Neural progenitor cell (in vitro differentiated cells): ENCODE measurements at regions not wholly inside any gene's neighbourhood (a gene's known extent, or its start where the extent isn't known, plus 50 kb on each side); places are given as distances from the start of the nearest gene placed in this dataset.
"Not testable (repeated sequence)": the region's sequence is repeated elsewhere in the genome, so short reads cannot be mapped to it uniquely, and the experiment has no call there.

Experiments
- DNase-seq: peaks from one replicate; pipeline ENCODE4 v3.0.0-alpha.2; 2016; ENCODE audit warnings: low spot score
- H2AFZ ChIP-seq: fragments of 200-600 bp; sonication (generic); replicated peaks from 2 replicates; pipeline ENCODE4 v1.6.1; 2016; ENCODE audit warnings: antibody characterized with exemption
- H3F3A ChIP-seq: fragments of 200-600 bp; sonication (generic); 2 replicates; pipeline ENCODE4 v1.6.1; 2016; ENCODE audit warnings: antibody characterized with exemption, low read depth
- H3K27ac ChIP-seq: fragments of 200-600 bp; sonication (generic); 2 replicates; pipeline ENCODE4 v1.5.1; 2016; ENCODE audit warnings: mild to moderate bottlenecking
- H3K27me3 ChIP-seq: fragments of 200-600 bp; sonication (generic); 2 replicates; pipeline ENCODE4 v1.6.1; 2016; ENCODE audit warnings: mild to moderate bottlenecking, moderate library complexity
- H3K36me3 ChIP-seq: fragments of 200-600 bp; sonication (generic); 2 replicates; pipeline ENCODE4 v1.5.1; 2016
- H3K4me1 ChIP-seq: fragments of 200-600 bp; sonication (generic); 2 replicates; pipeline ENCODE4 v1.6.1; 2016; ENCODE audit warnings: mixed run types
- H3K4me2 ChIP-seq: fragments of 200-600 bp; sonication (generic); 2 replicates; pipeline ENCODE4 v1.6.1; 2016
- H3K4me3 ChIP-seq: fragments of 200-600 bp; sonication (generic); 2 replicates; pipeline ENCODE4 v1.5.1; 2016
- H3K79me2 ChIP-seq: fragments of 200-600 bp; sonication (generic); 2 replicates; pipeline ENCODE4 v1.6.1; 2016; ENCODE audit warnings: low read depth
- H3K9ac ChIP-seq: fragments of 200-600 bp; sonication (generic); 2 replicates; pipeline ENCODE4 v1.6.1; 2016
- H3K9me3 ChIP-seq: fragments of 200-600 bp; sonication (generic); 2 replicates; pipeline ENCODE4 v1.5.1; 2016; ENCODE audit warnings: low read depth
- H4K20me1 ChIP-seq: fragments of 200-600 bp; sonication (generic); 2 replicates; pipeline ENCODE4 v1.6.1; 2016; ENCODE audit warnings: low read depth
- H3K27ac Mint-ChIP-seq: 3 replicates; pipeline ENCODE4 v1.8.0; 2021; ENCODE audit warnings: mixed read lengths
- H3K27me3 Mint-ChIP-seq: 2 replicates; pipeline ENCODE4 v1.8.0; 2022; ENCODE audit warnings: low read depth, mild to moderate bottlenecking, inconsistent platforms, moderate library complexity, mixed read lengths; ENCODE audit not compliant: insufficient read depth
- H3K36me3 Mint-ChIP-seq: 3 replicates; pipeline ENCODE4 v1.8.0; 2021; ENCODE audit warnings: mixed read lengths
- H3K4me1 Mint-ChIP-seq: 3 replicates; pipeline ENCODE4 v1.8.0; 2021; ENCODE audit warnings: mixed read lengths
- H3K4me3 Mint-ChIP-seq: 3 replicates; pipeline ENCODE4 v1.8.0; 2021; ENCODE audit warnings: mild to moderate bottlenecking, moderate library complexity, mixed read lengths
- H3K9me3 Mint-ChIP-seq: 3 replicates; pipeline ENCODE4 v1.8.0; 2020; ENCODE audit warnings: mixed read lengths
- CTCF ChIP-seq: fragments of 200-600 bp; sonication (generic); IDR thresholded peaks from 2 replicates; pipeline ENCODE4 v1.5.1; 2017; ENCODE audit warnings: antibody characterized with exemption, mild to moderate bottlenecking
- EZH2 ChIP-seq: fragments of 200-600 bp; sonication (generic); IDR thresholded peaks from 2 replicates; pipeline ENCODE4 v1.6.1; 2017; ENCODE audit warnings: antibody characterized with exemption, mild to moderate bottlenecking, moderate library complexity
- EZH2phosphoT487 ChIP-seq: fragments of 200-600 bp; sonication (generic); IDR thresholded peaks from 2 replicates; pipeline ENCODE4 v1.6.1; 2017; ENCODE audit warnings: antibody characterized with exemption

DNA sequence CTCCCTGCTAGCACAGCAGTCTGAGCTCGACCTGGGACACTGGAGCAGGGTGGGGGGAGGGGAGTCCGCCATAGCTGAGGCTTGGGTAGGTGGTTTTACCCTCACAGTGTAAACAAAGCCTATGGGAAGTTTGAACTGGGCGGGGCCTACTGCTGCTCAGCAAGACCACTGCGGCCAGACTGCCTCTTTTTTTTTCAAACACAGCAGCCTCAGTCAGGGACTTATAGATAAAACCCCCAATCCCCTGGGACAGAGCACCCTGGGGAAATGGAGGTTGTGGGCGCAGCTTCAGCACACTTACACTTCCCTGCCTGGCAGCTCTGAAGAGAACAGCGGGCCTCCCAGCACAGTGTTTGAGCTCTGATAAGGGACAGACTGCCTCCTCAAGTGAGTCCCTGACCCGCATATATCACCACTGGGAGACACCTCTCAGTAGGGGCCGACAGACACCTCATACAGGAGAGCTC lies 151.1 kb upstream of the APC start:
- peak; percentile 12 for DNase-seq
- Histone ChIP-seq H3K27me3 (no peaks in the 10 kb centered on the region), H3K79me2 (no peaks in the 10 kb centered on the region), H4K20me1 (no peaks in the 10 kb centered on the region), H3F3A (no peaks in the 10 kb centered on the region), H3K4me1 (peaks cover 4% of the 10 kb centered on the region), H3K27ac (no peak overlapping the region), H2AFZ (peak overlapping the region; percentile 57), H3K36me3 (no peaks in the 10 kb centered on the region), H3K9me3 (no peaks in the 10 kb centered on the region), H3K4me2 (no peak overlapping the region), H3K4me3 (no peak overlapping the region), H3K9ac (no peak overlapping the region)
- Mint-ChIP-seq H3K4me3 (no peak overlapping the region), H3K36me3 (no peaks in the 10 kb centered on the region), H3K9me3 (peaks cover 4% of the 10 kb centered on the region), H3K27me3 (peaks cover 9% of the 10 kb centered on the region), H3K4me1 (no peaks in the 10 kb centered on the region), H3K27ac (no peak overlapping the region)
- TF ChIP-seq EZH2phosphoT487 (no peak), CTCF (no peak), EZH2 (no peak)

DNA sequence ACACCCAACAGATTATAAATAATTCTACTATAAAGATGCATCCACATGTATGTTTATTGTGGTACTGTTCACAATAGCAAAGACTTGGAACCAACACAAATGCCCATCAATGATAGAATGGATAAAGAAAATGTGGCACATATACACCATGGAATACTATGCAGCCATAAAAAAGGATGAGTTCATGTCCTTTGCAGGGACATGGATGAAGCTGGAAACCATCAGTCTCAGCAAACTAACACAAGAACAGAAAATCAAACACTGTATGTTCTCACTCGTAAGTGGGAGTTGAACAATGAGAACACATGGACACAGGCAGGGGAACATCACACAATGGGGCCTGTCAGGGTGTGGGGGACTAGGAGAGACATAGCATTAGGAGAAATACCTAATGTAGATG lies 146.8 kb upstream of the APC start:
- H3K36me3 ChIP-seq, H3K9ac ChIP-seq, H3K4me2 ChIP-seq, DNase-seq, H3K4me3 ChIP-seq, H3K4me1 Mint-ChIP-seq, H3F3A ChIP-seq, H3K27ac ChIP-seq, H2AFZ ChIP-seq, H3K27me3 Mint-ChIP-seq, H3K9me3 Mint-ChIP-seq, H3K79me2 ChIP-seq, H3K4me1 ChIP-seq, H4K20me1 ChIP-seq, H3K36me3 Mint-ChIP-seq, H3K27ac Mint-ChIP-seq, H3K9me3 ChIP-seq, H3K4me3 Mint-ChIP-seq, H3K27me3 ChIP-seq: not testable (repeated sequence)

GRCh38 chr5:112594095-112594850 lies 143.4 kb upstream of the APC start:
- no peak for TF ChIP-seq EZH2phosphoT487
- Mint-ChIP-seq H3K9me3 (no peaks in the 10 kb centered on the region), H3K27ac (no peak overlapping the region), H3K36me3 (no peaks in the 10 kb centered on the region), H3K4me3 (no peak overlapping the region), H3K4me1 (peaks cover 9% of the 10 kb centered on the region), H3K27me3 (peaks cover 6% of the 10 kb centered on the region)
- Histone ChIP-seq H3K4me2 (no peak overlapping the region), H3K79me2 (no peaks in the 10 kb centered on the region), H4K20me1 (no peaks in the 10 kb centered on the region), H3K27me3 (no peaks in the 10 kb centered on the region), H3K4me3 (no peak overlapping the region), H3K4me1 (peaks cover 3% of the 10 kb centered on the region), H3K27ac (no peak overlapping the region), H3F3A (no peaks in the 10 kb centered on the region), H3K9me3 (no peaks in the 10 kb centered on the region), H3K9ac (no peak overlapping the region), H3K36me3 (no peaks in the 10 kb centered on the region), H2AFZ (peak overlapping the region; percentile 80)
- DNase-seq = no peak

GRCh38 chr5:112594941-112595340 lies 142.7 kb upstream of the APC start:
- TF ChIP-seq EZH2 = no peak
- TF ChIP-seq CTCF = no peak
- TF ChIP-seq EZH2phosphoT487 = no peak
- no peaks in the 10 kb centered on the region for H3K27me3 ChIP-seq
- H3K36me3 Mint-ChIP-seq = no peaks in the 10 kb centered on the region
- no peak overlapping the region for H3K27ac ChIP-seq
- H4K20me1 ChIP-seq = no peaks in the 10 kb centered on the region
- H3K4me1 ChIP-seq = peaks cover 3% of the 10 kb centered on the region
- H3K36me3 ChIP-seq = no peaks in the 10 kb centered on the region
- H3K27me3 Mint-ChIP-seq = peaks cover 7% of the 10 kb centered on the region
- no peaks in the 10 kb centered on the region for H3K9me3 Mint-ChIP-seq
- no peak for DNase-seq
- no peak overlapping the region for H2AFZ ChIP-seq
- no peak overlapping the region for H3K4me2 ChIP-seq
- peaks cover 9% of the 10 kb centered on the region for H3K4me1 Mint-ChIP-seq
- no peaks in the 10 kb centered on the region for H3F3A ChIP-seq
- H3K4me3 Mint-ChIP-seq = no peak overlapping the region
- H3K27ac Mint-ChIP-seq = no peak overlapping the region
- no peak overlapping the region for H3K9ac ChIP-seq
- no peak overlapping the region for H3K4me3 ChIP-seq
- H3K9me3 ChIP-seq = no peaks in the 10 kb centered on the region
- H3K79me2 ChIP-seq = no peaks in the 10 kb centered on the region
